ENCODE measurements at regions not wholly inside any gene's neighbourhood (a gene's known extent, or its start where the extent isn't known, plus 50 kb on each side); places are given as distances from the start of the nearest gene placed in this dataset.

GRCh38 chr2:40043641-40044040, 264.6 kb upstream of the THUMPD2 start:
- H3K9ac ChIP-seq (ENCODE audit: low read length): no peak overlapping the region
- H3K79me1 ChIP-seq (ENCODE audit: low read length): no peaks in the 10 kb centered on the region
- H4K91ac ChIP-seq (ENCODE audit: low read depth, low read length): no peak overlapping the region
- no peaks in the 10 kb centered on the region for H3K4me1 ChIP-seq (ENCODE audit: control insufficient read depth in 1 of 2, insufficient read depth in 2 of 2, low read length in 2 of 2)
- H4K12ac ChIP-seq (ENCODE audit: low read depth, low read length): no peak overlapping the region
- H3K14ac ChIP-seq (ENCODE audit: low read length): no peak overlapping the region
- no peak overlapping the region for H3K4ac ChIP-seq (ENCODE audit: low read depth, low read length)
- H3K27ac ChIP-seq (ENCODE audit: low read depth, low read length): no peak overlapping the region
- H3K27me3 ChIP-seq (ENCODE audit: insufficient read depth, low read length): no peaks in the 10 kb centered on the region
- H2BK12ac ChIP-seq (ENCODE audit: low read length): no peak overlapping the region
- no peak overlapping the region for H2BK120ac ChIP-seq (ENCODE audit: insufficient read depth, low read length, poor library complexity)
- WGBS (ENCODE audit: extremely low coverage, insufficient coverage, insufficient read length): no CpG with 5 or more reads among the region's 5 CpGs
- no peak overlapping the region for H3K4me3 ChIP-seq (ENCODE audit: low read depth, low read length)
- no peak overlapping the region for H2BK5ac ChIP-seq (ENCODE audit: low read depth, low read length, poor library complexity)
- no peak overlapping the region for H2AK5ac ChIP-seq (ENCODE audit: low read length)
- H3K4me2 ChIP-seq (ENCODE audit: low read length): no peak overlapping the region
- no peak overlapping the region for H2AFZ ChIP-seq (ENCODE audit: insufficient read depth, low read length, poor library complexity)
- H3K79me2 ChIP-seq (ENCODE audit: control insufficient read depth, insufficient read depth, low read length, poor library complexity): no peaks in the 10 kb centered on the region
- no peak overlapping the region for H4K8ac ChIP-seq (ENCODE audit: low read depth, low read length)
- H3K9me3 ChIP-seq (ENCODE audit: insufficient read depth, low read depth, low read length): no peaks in the 10 kb centered on the region
- H3K36me3 ChIP-seq (ENCODE audit: control insufficient read depth in 1 of 2, insufficient read depth in 2 of 2, low read length in 2 of 2): no peaks in the 10 kb centered on the region
- DNase-seq: no peak
- H3K18ac ChIP-seq (ENCODE audit: low read length): no peak overlapping the region
- H3K23ac ChIP-seq (ENCODE audit: low read length): no peak overlapping the region

- Histone ChIP-seq H4K8ac (ENCODE audit: low read depth, low read length) (no peak overlapping the region), H2BK120ac (ENCODE audit: insufficient read depth, low read length, poor library complexity) (no peak overlapping the region), H3K79me1 (ENCODE audit: low read length) (no peaks in the 10 kb centered on the region), H3K23ac (ENCODE audit: low read length) (no peak overlapping the region), H3K4me1 (ENCODE audit: control insufficient read depth in 1 of 2, insufficient read depth in 2 of 2, low read length in 2 of 2) (no peaks in the 10 kb centered on the region), H3K9ac (ENCODE audit: low read length) (no peak overlapping the region), H3K27ac (ENCODE audit: low read depth, low read length) (no peak overlapping the region), H2BK5ac (ENCODE audit: low read depth, low read length, poor library complexity) (no peak overlapping the region), H3K18ac (ENCODE audit: low read length) (no peak overlapping the region), H3K14ac (ENCODE audit: low read length) (no peak overlapping the region), H2BK12ac (ENCODE audit: low read length) (no peak overlapping the region), H4K12ac (ENCODE audit: low read depth, low read length) (no peak overlapping the region), H3K4me2 (ENCODE audit: low read length) (no peak overlapping the region), H3K4me3 (ENCODE audit: low read depth, low read length) (no peak overlapping the region), H3K79me2 (ENCODE audit: control insufficient read depth, insufficient read depth, low read length, poor library complexity) (no peaks in the 10 kb centered on the region), H2AK5ac (ENCODE audit: low read length) (no peak overlapping the region), H3K9me3 (ENCODE audit: insufficient read depth, low read depth, low read length) (no peaks in the 10 kb centered on the region), H2AFZ (ENCODE audit: insufficient read depth, low read length, poor library complexity) (no peak overlapping the region), H4K91ac (ENCODE audit: low read depth, low read length) (no peak overlapping the region), H3K4ac (ENCODE audit: low read depth, low read length) (no peak overlapping the region), H3K36me3 (ENCODE audit: control insufficient read depth in 1 of 2, insufficient read depth in 2 of 2, low read length in 2 of 2) (no peaks in the 10 kb centered on the region), H3K27me3 (ENCODE audit: insufficient read depth, low read length) (no peaks in the 10 kb centered on the region)
- no peak for DNase-seq
- WGBS (ENCODE audit: extremely low coverage, insufficient coverage, insufficient read length): no CpG with 5 or more reads among the region's 4 CpGs
Measured at GRCh38 chr2:40043191-40043590, 264.1 kb upstream of the THUMPD2 start.

GRCh38 chr2:40041422-40042382, 262.6 kb upstream of the THUMPD2 start:
- H3K14ac ChIP-seq (ENCODE audit: low read length): no peak overlapping the region
- peak overlapping the region; percentile 53 for H2BK120ac ChIP-seq (ENCODE audit: insufficient read depth, low read length, poor library complexity)
- H3K4me1 ChIP-seq (ENCODE audit: control insufficient read depth in 1 of 2, insufficient read depth in 2 of 2, low read length in 2 of 2): no peaks in the 10 kb centered on the region
- H2BK12ac ChIP-seq (ENCODE audit: low read length): peak overlapping the region; percentile 50
- no peak overlapping the region for H2AK5ac ChIP-seq (ENCODE audit: low read length)
- H3K4me3 ChIP-seq (ENCODE audit: low read depth, low read length): no peak overlapping the region
- no peak overlapping the region for H3K23ac ChIP-seq (ENCODE audit: low read length)
- H3K27me3 ChIP-seq (ENCODE audit: insufficient read depth, low read length): no peaks in the 10 kb centered on the region
- peaks cover 2% of the 10 kb centered on the region for H3K9me3 ChIP-seq (ENCODE audit: insufficient read depth, low read depth, low read length)
- no peaks in the 10 kb centered on the region for H3K79me2 ChIP-seq (ENCODE audit: control insufficient read depth, insufficient read depth, low read length, poor library complexity)
- peak in 1 of 2 donors; percentile 65 for DNase-seq
- H3K79me1 ChIP-seq (ENCODE audit: low read length): no peaks in the 10 kb centered on the region
- H4K8ac ChIP-seq (ENCODE audit: low read depth, low read length): no peak overlapping the region
- no peak overlapping the region for H3K9ac ChIP-seq (ENCODE audit: low read length)
- no peak overlapping the region for H4K12ac ChIP-seq (ENCODE audit: low read depth, low read length)
- no peak overlapping the region for H3K4me2 ChIP-seq (ENCODE audit: low read length)
- H4K91ac ChIP-seq (ENCODE audit: low read depth, low read length): peak overlapping the region; percentile 2
- WGBS (ENCODE audit: extremely low coverage, insufficient coverage, insufficient read length): no CpG with 5 or more reads among the region's 6 CpGs
- no peaks in the 10 kb centered on the region for H3K36me3 ChIP-seq (ENCODE audit: control insufficient read depth in 1 of 2, insufficient read depth in 2 of 2, low read length in 2 of 2)
- no peak overlapping the region for H3K27ac ChIP-seq (ENCODE audit: low read depth, low read length)
- no peak overlapping the region for H2BK5ac ChIP-seq (ENCODE audit: low read depth, low read length, poor library complexity)
- H3K4ac ChIP-seq (ENCODE audit: low read depth, low read length): no peak overlapping the region
- no peak overlapping the region for H2AFZ ChIP-seq (ENCODE audit: insufficient read depth, low read length, poor library complexity)
- H3K18ac ChIP-seq (ENCODE audit: low read length): peak overlapping the region; percentile 46

- H2BK5ac ChIP-seq (ENCODE audit: low read depth, low read length, poor library complexity): no peak overlapping the region
- H3K27me3 ChIP-seq (ENCODE audit: insufficient read depth, low read length): no peaks in the 10 kb centered on the region
- no peak overlapping the region for H2BK12ac ChIP-seq (ENCODE audit: low read length)
- no peaks in the 10 kb centered on the region for H3K4me1 ChIP-seq (ENCODE audit: control insufficient read depth in 1 of 2, insufficient read depth in 2 of 2, low read length in 2 of 2)
- H4K91ac ChIP-seq (ENCODE audit: low read depth, low read length): no peak overlapping the region
- no peaks in the 10 kb centered on the region for H3K36me3 ChIP-seq (ENCODE audit: control insufficient read depth in 1 of 2, insufficient read depth in 2 of 2, low read length in 2 of 2)
- H2AK5ac ChIP-seq (ENCODE audit: low read length): no peak overlapping the region
- H3K18ac ChIP-seq (ENCODE audit: low read length): no peak overlapping the region
- no peak overlapping the region for H3K23ac ChIP-seq (ENCODE audit: low read length)
- H3K4ac ChIP-seq (ENCODE audit: low read depth, low read length): no peak overlapping the region
- peaks cover 2% of the 10 kb centered on the region for H3K9me3 ChIP-seq (ENCODE audit: insufficient read depth, low read depth, low read length)
- no peak overlapping the region for H3K14ac ChIP-seq (ENCODE audit: low read length)
- H3K4me3 ChIP-seq (ENCODE audit: low read depth, low read length): no peak overlapping the region
- no peak overlapping the region for H3K27ac ChIP-seq (ENCODE audit: low read depth, low read length)
- H3K79me2 ChIP-seq (ENCODE audit: control insufficient read depth, insufficient read depth, low read length, poor library complexity): no peaks in the 10 kb centered on the region
- no peaks in the 10 kb centered on the region for H3K79me1 ChIP-seq (ENCODE audit: low read length)
- no peak overlapping the region for H2BK120ac ChIP-seq (ENCODE audit: insufficient read depth, low read length, poor library complexity)
- no peak overlapping the region for H4K12ac ChIP-seq (ENCODE audit: low read depth, low read length)
- no peak for DNase-seq
- no peak overlapping the region for H3K4me2 ChIP-seq (ENCODE audit: low read length)
- H3K9ac ChIP-seq (ENCODE audit: low read length): no peak overlapping the region
- H4K8ac ChIP-seq (ENCODE audit: low read depth, low read length): no peak overlapping the region
- no peak overlapping the region for H2AFZ ChIP-seq (ENCODE audit: insufficient read depth, low read length, poor library complexity)
Measured at GRCh38 chr2:40039549-40039948, 260.5 kb upstream of the THUMPD2 start.

Measured in trophoblast cell (in vitro differentiated cells and primary cell).